Sigmoid colon (tissue), 4 donors: ENCODE measurements at regions not wholly inside any gene's neighbourhood (a gene's known extent, or its start where the extent isn't known, plus 50 kb on each side); places are given as distances from the start of the nearest gene placed in this dataset.

ENCODE experiments used
- POLR2A ChIP-seq, 2 donors: fragments of 450-650 bp; IDR thresholded peaks; one replicate each; pipeline ENCODE4 v1.6.1; 2016; ENCODE audit warnings: antibody characterized with exemption in 2 of 2, mild to moderate bottlenecking in 2 of 2, moderate library complexity in 2 of 2
- POLR2AphosphoS5 ChIP-seq, 4 donors: sonication (generic); formaldehyde crosslinking; IDR thresholded peaks; one replicate each; pipeline ENCODE4 v1.6.1; 2017; ENCODE audit warnings: antibody characterized with exemption in 4 of 4
- TF ChIP-seq, protein P1 (sequence below), 4 experiments: fragments of 450-650 bp in 3 of 4; fragments of 200-600 bp in 1 of 4; IDR thresholded peaks; one replicate each; pipeline ENCODE4 v1.5.1; 2016 to 2019; ENCODE audit warnings: antibody characterized with exemption in 4 of 4, mild to moderate bottlenecking in 3 of 4, moderate library complexity in 2 of 4

DNA sequence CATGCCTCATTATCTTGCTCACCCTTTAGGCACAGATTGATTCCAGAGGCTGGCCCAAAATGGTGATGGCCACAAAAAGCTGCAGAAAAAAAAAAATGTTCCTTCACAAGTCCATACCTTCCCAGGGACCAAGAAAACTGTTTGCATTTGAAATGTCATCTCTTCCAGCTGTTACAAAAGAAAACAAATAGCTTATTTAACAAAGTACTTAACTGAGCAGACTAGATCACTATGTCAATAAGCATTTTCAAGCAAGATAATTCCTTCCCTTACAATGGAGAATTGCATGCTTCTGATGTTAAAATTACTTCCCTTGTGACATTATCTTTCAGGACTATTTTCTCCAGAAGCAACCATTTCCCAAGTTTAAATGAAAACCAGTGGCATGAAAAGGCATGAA is 377.9 kb upstream of the KITLG start:
- TF ChIP-seq, protein P1, sequence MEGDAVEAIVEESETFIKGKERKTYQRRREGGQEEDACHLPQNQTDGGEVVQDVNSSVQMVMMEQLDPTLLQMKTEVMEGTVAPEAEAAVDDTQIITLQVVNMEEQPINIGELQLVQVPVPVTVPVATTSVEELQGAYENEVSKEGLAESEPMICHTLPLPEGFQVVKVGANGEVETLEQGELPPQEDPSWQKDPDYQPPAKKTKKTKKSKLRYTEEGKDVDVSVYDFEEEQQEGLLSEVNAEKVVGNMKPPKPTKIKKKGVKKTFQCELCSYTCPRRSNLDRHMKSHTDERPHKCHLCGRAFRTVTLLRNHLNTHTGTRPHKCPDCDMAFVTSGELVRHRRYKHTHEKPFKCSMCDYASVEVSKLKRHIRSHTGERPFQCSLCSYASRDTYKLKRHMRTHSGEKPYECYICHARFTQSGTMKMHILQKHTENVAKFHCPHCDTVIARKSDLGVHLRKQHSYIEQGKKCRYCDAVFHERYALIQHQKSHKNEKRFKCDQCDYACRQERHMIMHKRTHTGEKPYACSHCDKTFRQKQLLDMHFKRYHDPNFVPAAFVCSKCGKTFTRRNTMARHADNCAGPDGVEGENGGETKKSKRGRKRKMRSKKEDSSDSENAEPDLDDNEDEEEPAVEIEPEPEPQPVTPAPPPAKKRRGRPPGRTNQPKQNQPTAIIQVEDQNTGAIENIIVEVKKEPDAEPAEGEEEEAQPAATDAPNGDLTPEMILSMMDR (IDR thresholded peaks at IDR 0.05) = no peak
- TF ChIP-seq POLR2A (IDR thresholded peaks at IDR 0.05) = no peak
- TF ChIP-seq POLR2AphosphoS5 (IDR thresholded peaks at IDR 0.05) = no peak
